WERI-Rb-1 (cell line): ENCODE measurements at regions not wholly inside any gene's neighbourhood (a gene's known extent, or its start where the extent isn't known, plus 50 kb on each side); places are given as distances from the start of the nearest gene placed in this dataset.

Experiments
- DNase-seq: peaks from one replicate; pipeline ENCODE4 v3.0.0-alpha.2; 2020
- H3K27ac ChIP-seq: fragments of 250-450 bp; sonication (Bioruptor Pico); 2 replicates; pipeline ENCODE4 v1.5.1; 2020; ENCODE audit warnings: mild to moderate bottlenecking, moderate library complexity
- H3K27me3 ChIP-seq: fragments of 250-450 bp; sonication (Bioruptor Pico); 2 replicates; pipeline ENCODE4 v1.5.1; 2021; ENCODE audit warnings: mild to moderate bottlenecking, low read depth, moderate library complexity; ENCODE audit not compliant: insufficient read depth, severe bottlenecking
- H3K36me3 ChIP-seq: fragments of 250-450 bp; sonication (Bioruptor Pico); 2 replicates; pipeline ENCODE4 v1.5.1; 2020; ENCODE audit warnings: mild to moderate bottlenecking, moderate library complexity
- H3K4me3 ChIP-seq: 2 replicates; pipeline ENCODE4 v1.5.1; 2011; ENCODE audit warnings: low read depth, mild to moderate bottlenecking, control low read depth, low read length
- H3K9me3 ChIP-seq: fragments of 250-450 bp; sonication (Bioruptor Pico); 2 replicates; pipeline ENCODE4 v1.5.1; 2021; ENCODE audit warnings: mild to moderate bottlenecking, moderate library complexity; ENCODE audit not compliant: severe bottlenecking
- TF ChIP-seq, protein P1 (sequence below): IDR thresholded peaks from 2 replicates; pipeline ENCODE4 v1.5.1; 2011; ENCODE audit warnings: low read depth, mild to moderate bottlenecking, control low read depth, inconsistent platforms, low read length

DNA sequence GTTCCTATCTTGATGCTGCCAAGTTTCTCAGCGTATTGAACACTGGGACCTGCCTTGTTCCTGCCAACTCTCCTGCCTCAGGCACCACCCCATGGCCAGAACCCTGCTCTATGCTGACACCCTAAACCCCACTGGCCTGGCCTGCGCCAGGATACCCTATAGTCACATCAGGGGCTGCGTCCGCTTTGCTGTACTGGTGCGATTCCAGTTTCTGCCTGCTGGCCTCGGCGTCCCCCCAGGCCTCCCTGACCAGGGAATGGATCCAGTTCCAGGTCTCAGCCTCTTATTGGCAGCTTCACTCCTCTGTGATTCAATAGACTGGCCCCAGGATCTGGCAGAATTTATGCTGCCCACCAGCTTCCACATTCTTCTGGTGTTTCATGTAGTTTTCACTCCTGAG, 55.0 kb downstream of the GPR6 start:
- H3K36me3 ChIP-seq: no peaks in the 10 kb centered on the region
- H3K9me3 ChIP-seq: no peaks in the 10 kb centered on the region
- H3K27ac ChIP-seq: no peak overlapping the region
- no peaks in the 10 kb centered on the region for H3K27me3 ChIP-seq
- no peak for DNase-seq
- no peak overlapping the region for H3K4me3 ChIP-seq
- TF ChIP-seq, protein P1, sequence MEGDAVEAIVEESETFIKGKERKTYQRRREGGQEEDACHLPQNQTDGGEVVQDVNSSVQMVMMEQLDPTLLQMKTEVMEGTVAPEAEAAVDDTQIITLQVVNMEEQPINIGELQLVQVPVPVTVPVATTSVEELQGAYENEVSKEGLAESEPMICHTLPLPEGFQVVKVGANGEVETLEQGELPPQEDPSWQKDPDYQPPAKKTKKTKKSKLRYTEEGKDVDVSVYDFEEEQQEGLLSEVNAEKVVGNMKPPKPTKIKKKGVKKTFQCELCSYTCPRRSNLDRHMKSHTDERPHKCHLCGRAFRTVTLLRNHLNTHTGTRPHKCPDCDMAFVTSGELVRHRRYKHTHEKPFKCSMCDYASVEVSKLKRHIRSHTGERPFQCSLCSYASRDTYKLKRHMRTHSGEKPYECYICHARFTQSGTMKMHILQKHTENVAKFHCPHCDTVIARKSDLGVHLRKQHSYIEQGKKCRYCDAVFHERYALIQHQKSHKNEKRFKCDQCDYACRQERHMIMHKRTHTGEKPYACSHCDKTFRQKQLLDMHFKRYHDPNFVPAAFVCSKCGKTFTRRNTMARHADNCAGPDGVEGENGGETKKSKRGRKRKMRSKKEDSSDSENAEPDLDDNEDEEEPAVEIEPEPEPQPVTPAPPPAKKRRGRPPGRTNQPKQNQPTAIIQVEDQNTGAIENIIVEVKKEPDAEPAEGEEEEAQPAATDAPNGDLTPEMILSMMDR: no peak

DNA sequence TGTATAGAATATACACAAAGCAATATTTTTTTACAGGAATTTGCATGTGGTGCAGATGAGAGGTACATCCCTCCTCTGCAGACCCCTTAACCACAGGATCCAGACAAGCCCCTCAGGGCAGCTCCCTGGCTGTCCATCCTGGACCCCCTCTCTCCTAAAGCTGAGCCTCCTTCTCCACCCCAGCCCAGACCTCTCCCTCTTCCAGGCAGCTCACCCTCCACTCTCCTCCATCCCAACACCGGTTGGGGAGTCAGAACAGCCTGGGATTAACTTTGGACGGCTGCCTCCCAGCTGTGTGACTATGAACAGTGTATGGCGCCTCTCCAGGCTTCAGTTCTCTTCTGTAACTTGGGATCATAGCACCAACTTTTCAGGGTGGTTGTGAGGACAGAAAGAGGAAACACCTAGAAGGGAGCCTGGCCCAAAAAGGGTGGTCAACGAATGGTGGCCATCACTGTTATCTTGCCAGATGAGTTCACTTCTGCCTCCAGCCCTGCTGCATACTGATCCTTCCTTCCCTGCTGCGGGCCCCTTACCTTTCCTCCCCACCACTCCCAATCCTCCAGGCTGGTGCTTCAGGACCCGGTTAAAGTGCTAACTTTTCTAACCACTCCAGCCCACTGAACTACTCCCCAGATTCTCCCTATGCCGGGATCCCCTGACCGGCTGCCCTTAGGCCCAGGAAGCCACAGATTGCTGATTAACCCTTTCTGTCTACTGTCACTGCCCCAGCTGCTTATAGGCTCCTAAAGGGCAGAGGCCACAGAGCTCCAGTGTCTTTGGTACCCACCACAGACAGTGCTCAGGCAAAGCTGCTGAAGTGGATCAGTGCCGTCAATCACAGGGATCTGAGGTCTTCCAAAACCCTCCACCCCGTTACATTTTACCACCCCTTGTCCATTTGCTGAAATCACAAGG, 55.9 kb downstream of the GPR6 start:
- TF ChIP-seq, protein P1: no peak
- no peaks in the 10 kb centered on the region for H3K9me3 ChIP-seq
- H3K36me3 ChIP-seq: no peaks in the 10 kb centered on the region
- H3K27me3 ChIP-seq: no peaks in the 10 kb centered on the region
- H3K27ac ChIP-seq: no peak overlapping the region
- H3K4me3 ChIP-seq: no peak overlapping the region
- no peak for DNase-seq

DNA sequence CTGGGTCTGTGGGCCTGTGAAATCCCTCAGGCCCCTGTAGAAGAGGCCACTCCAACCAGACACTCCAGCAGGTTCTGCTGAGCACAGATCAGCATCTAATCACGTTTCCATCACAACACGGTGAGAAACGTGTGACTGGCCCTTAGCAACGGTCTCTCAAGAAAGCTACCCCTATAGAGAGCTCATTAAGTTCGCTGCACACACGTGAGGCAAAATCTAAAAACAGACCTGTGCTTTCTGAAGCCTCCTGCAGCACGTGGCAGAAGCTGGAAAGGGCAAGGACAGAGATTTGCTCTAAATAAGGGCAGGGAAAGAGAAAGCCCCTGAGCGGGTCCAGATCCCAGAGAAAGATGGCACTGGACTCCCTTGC, 56.5 kb downstream of the GPR6 start:
- H3K27ac ChIP-seq: no peak overlapping the region
- H3K36me3 ChIP-seq: no peaks in the 10 kb centered on the region
- DNase-seq: no peak
- TF ChIP-seq, protein P1: no peak
- no peaks in the 10 kb centered on the region for H3K9me3 ChIP-seq
- H3K27me3 ChIP-seq: no peaks in the 10 kb centered on the region
- no peak overlapping the region for H3K4me3 ChIP-seq

DNA sequence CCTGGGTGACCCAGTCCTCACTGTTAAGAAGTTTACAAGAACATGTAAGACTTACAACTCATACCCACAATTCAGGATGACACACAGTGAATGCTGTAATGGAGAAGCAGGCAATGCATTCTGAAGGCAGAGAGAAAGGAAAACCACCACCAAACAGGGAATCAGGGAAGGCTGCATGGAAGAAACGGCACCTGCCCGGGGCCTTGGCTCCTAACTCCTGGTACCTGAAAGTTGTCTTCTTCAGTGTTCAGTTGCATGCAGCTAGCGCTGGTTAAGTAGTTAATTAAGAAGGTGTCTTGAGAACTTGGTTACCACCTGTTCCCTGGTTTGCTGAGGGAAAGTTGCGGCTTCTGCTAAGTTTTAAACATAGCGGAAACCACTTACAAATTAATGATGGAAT, 57.2 kb downstream of the GPR6 start:
- no peak for DNase-seq
- no peaks in the 10 kb centered on the region for H3K27me3 ChIP-seq
- H3K27ac ChIP-seq: no peak overlapping the region
- no peak overlapping the region for H3K4me3 ChIP-seq
- no peaks in the 10 kb centered on the region for H3K9me3 ChIP-seq
- H3K36me3 ChIP-seq: no peaks in the 10 kb centered on the region
- TF ChIP-seq, protein P1: no peak

DNA sequence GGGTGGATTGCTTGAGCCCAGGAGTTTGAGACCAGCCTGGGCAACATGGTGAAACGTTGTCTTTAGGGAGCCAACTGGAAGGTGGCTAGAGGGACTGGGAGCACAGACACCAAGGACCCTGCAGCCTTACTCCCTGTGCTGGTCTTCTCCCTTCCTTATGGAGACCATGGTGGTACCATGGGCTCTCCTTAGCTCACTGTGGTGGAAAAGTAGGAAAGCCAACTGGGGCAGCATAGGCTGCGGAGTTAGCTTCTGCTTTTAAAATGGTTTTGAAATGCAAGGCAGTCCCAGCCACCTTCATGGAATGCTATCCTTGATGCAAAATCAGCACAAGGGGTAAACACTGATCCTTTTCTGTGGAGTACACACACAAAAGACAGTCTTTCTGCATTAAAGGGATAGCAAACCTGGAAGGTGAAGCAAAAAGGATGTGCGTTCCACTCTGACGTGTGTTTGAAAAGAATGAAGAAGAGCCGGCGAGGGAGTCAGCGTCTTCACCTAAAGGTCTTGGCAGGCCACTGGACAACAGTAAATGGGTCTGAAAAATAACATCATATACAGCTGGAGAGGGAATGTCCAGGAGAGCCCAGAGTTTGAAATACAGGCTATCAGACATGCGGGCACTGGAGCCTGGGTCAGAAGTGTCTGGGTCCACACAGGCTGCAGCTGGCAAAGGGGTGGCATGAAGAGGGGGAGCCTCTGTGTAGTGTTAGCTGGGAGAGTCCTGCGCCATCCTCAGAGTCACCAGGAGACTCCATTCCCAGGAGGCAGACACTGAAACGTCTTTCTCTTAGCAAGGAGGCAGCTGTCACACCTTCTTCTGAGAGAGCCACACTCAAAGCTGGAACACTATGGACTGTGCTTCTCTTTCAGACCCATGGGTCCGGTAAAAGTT, 58.5 kb downstream of the GPR6 start:
- Histone ChIP-seq H3K4me3 (no peak overlapping the region), H3K27me3 (no peaks in the 10 kb centered on the region), H3K27ac (no peak overlapping the region), H3K9me3 (no peaks in the 10 kb centered on the region), H3K36me3 (no peaks in the 10 kb centered on the region)
- DNase-seq: no peak
- TF ChIP-seq, protein P1: no peak
